ENCODE measurements at regions not wholly inside any gene's neighbourhood (a gene's known extent, or its start where the extent isn't known, plus 50 kb on each side); places are given as distances from the start of the nearest gene placed in this dataset.

DNA sequence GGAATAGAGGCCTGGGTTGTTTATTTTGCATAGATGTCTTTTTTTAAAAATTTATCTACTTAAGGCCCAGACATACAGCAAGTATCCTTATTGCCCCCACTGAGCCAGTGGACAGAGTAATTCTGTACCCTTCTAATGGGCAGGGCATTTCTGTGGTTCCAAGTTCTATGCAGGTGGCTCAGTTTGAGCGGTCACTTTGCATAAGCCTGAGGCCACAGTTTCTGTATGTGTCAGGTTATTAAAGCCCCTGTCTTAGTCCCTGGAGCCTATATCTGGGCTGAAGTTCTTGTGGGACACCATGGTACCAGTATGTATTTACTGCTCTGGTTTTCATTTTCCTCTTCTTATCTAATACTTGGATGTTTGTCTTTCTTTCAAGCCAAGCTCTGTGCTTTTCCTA, 168.8 kb downstream of the MID1IP1 start:
- CTCF ChIA-PET: no interaction called here
- Mint-ChIP-seq H3K4me3 (no peak overlapping the region), H3K27ac (no peak overlapping the region)

DNA sequence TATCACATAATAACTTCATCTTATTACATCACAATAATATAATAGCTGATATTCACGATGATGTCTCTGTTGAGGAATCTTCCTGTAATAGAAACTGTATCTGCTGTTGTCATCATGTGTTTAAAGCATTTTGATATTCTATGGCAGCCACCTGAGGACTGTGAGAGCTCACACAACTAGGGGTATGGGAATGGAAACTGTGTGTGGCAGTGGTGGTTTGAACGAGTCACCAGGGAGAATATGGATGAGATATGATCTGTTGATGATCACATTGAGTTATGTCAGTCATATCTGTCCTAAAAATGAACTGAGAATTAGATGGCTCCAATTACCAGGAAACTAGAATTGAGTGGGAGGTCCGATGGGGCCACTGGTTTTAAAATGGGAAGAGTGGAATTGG, 169.6 kb downstream of the MID1IP1 start:
- Mint-ChIP-seq H3K4me3 (no peak overlapping the region), H3K4me1 (ENCODE audit: low read depth) (peaks cover 11% of the 10 kb centered on the region), H3K9me3 (no peaks in the 10 kb centered on the region), H3K27ac (peak overlapping the region; percentile 48), H3K27me3 (no peaks in the 10 kb centered on the region), H3K36me3 (ENCODE audit: low read depth) (no peaks in the 10 kb centered on the region)
- ATAC-seq: peak; percentile 89
- DNase-seq: peak; percentile 63
- POLR2A ChIA-PET: no interaction called here
- no peak for TF ChIP-seq CTCF (IDR thresholded peaks at IDR 0.05)
- intact Hi-C loops (cut with micrococcal nuclease): no loop called here
- CTCF ChIA-PET: no interaction called here

More for the DNA sequence above, 168.8 kb downstream of the MID1IP1 start:
- ATAC-seq: no peak
- no peak for TF ChIP-seq CTCF (IDR thresholded peaks at IDR 0.05)
- Mint-ChIP-seq H3K27me3 (no peaks in the 10 kb centered on the region), H3K36me3 (ENCODE audit: low read depth) (no peaks in the 10 kb centered on the region), H3K9me3 (no peaks in the 10 kb centered on the region), H3K4me1 (ENCODE audit: low read depth) (peaks cover 11% of the 10 kb centered on the region)
- intact Hi-C loops (cut with micrococcal nuclease): no loop called here
- POLR2A ChIA-PET: no interaction called here
- DNase-seq: no peak

GRCh38 chrX:38973322-38973721, 172.1 kb downstream of the MID1IP1 start:
- intact Hi-C loops (cut with micrococcal nuclease): no loop called here
- Mint-ChIP-seq H3K9me3 (no peaks in the 10 kb centered on the region), H3K4me1 (ENCODE audit: low read depth) (peaks cover 11% of the 10 kb centered on the region), H3K27ac (no peak overlapping the region), H3K36me3 (ENCODE audit: low read depth) (no peaks in the 10 kb centered on the region), H3K27me3 (no peaks in the 10 kb centered on the region), H3K4me3 (no peak overlapping the region)
- no peak for ATAC-seq
- ChIA-PET POLR2A (no interaction called here), CTCF (no interaction called here)
- no peak for DNase-seq
- no peak for TF ChIP-seq CTCF (IDR thresholded peaks at IDR 0.05)

GRCh38 chrX:38974542-38974941, 173.3 kb downstream of the MID1IP1 start:
- DNase-seq: no peak
- TF ChIP-seq CTCF (IDR thresholded peaks at IDR 0.05): no peak
- ATAC-seq: no peak
- H3K27ac Mint-ChIP-seq: no peak overlapping the region
- no peaks in the 10 kb centered on the region for H3K36me3 Mint-ChIP-seq (ENCODE audit: low read depth)
- no peaks in the 10 kb centered on the region for H3K9me3 Mint-ChIP-seq
- H3K4me3 Mint-ChIP-seq: no peak overlapping the region
- H3K27me3 Mint-ChIP-seq: no peaks in the 10 kb centered on the region
- peaks cover 11% of the 10 kb centered on the region for H3K4me1 Mint-ChIP-seq (ENCODE audit: low read depth)
- POLR2A ChIA-PET: no interaction called here
- CTCF ChIA-PET: no interaction called here
- intact Hi-C loops (cut with micrococcal nuclease): no loop called here

- no peak overlapping the region for H3K27ac Mint-ChIP-seq
- no peak for DNase-seq
- no peaks in the 10 kb centered on the region for H3K27me3 Mint-ChIP-seq
- TF ChIP-seq CTCF (IDR thresholded peaks at IDR 0.05): no peak
- H3K4me1 Mint-ChIP-seq (ENCODE audit: low read depth): peaks cover 11% of the 10 kb centered on the region
- ChIA-PET CTCF (no interaction called here), POLR2A (no interaction called here)
- no peak for ATAC-seq
- intact Hi-C loops (cut with micrococcal nuclease): no loop called here
- H3K36me3 Mint-ChIP-seq (ENCODE audit: low read depth): no peaks in the 10 kb centered on the region
- H3K9me3 Mint-ChIP-seq: no peaks in the 10 kb centered on the region
- H3K4me3 Mint-ChIP-seq: no peak overlapping the region
Observed at GRCh38 chrX:38975368-38975942, 174.2 kb downstream of the MID1IP1 start.
